COR-L47 (cell line): ENCODE measurements at regions not wholly inside any gene's neighbourhood (a gene's known extent, or its start where the extent isn't known, plus 50 kb on each side); places are given as distances from the start of the nearest gene placed in this dataset.

ENCODE experiments used
- DNase-seq: peaks from one replicate; lab custom pipeline; 2025; lab: John Stamatoyannopoulos, UW

GRCh38 chr11:80846442-80846841 is 1405.6 kb upstream of the TENM4 start:
- DNase-seq: no peak

- DNase-seq: no peak
Observed at GRCh38 chr11:80844110-80844819, 1403.4 kb upstream of the TENM4 start.

- no peak for DNase-seq
Observed at GRCh38 chr11:80843266-80843974, 1402.6 kb upstream of the TENM4 start.

GRCh38 chr11:80842246-80842645 is 1401.4 kb upstream of the TENM4 start:
- no peak for DNase-seq

GRCh38 chr11:80841675-80842074 is 1400.8 kb upstream of the TENM4 start:
- DNase-seq: no peak

- DNase-seq: no peak
Observed at GRCh38 chr11:80838153-80838552, 1397.3 kb upstream of the TENM4 start.

- no peak for DNase-seq
Observed at GRCh38 chr11:80837051-80837450, 1396.2 kb upstream of the TENM4 start.

GRCh38 chr11:80831374-80831773 is 1390.5 kb upstream of the TENM4 start:
- no peak for DNase-seq

GRCh38 chr11:80827781-80828180 is 1387.0 kb upstream of the TENM4 start:
- DNase-seq: no peak

GRCh38 chr11:80826808-80827207 is 1386.0 kb upstream of the TENM4 start:
- no peak for DNase-seq

GRCh38 chr11:80822308-80822707 is 1381.5 kb upstream of the TENM4 start:
- DNase-seq: no peak

GRCh38 chr11:80819271-80819670 is 1378.4 kb upstream of the TENM4 start:
- no peak for DNase-seq

- DNase-seq: no peak
Observed at GRCh38 chr11:80816966-80817365, 1376.1 kb upstream of the TENM4 start.

GRCh38 chr11:80816454-80816847 is 1375.6 kb upstream of the TENM4 start:
- no peak for DNase-seq

- no peak for DNase-seq
Observed at GRCh38 chr11:80815752-80816453, 1375.1 kb upstream of the TENM4 start.

- no peak for DNase-seq
Observed at GRCh38 chr11:80814813-80815212, 1374.0 kb upstream of the TENM4 start.

GRCh38 chr11:80810695-80811094 is 1369.9 kb upstream of the TENM4 start:
- no peak for DNase-seq

- DNase-seq: no peak
Observed at GRCh38 chr11:80798174-80798573, 1357.3 kb upstream of the TENM4 start.

GRCh38 chr11:80783561-80783960 is 1342.7 kb upstream of the TENM4 start:
- DNase-seq: no peak

- DNase-seq: no peak
Observed at GRCh38 chr11:80782135-80782885, 1341.5 kb upstream of the TENM4 start.

- no peak for DNase-seq
Observed at GRCh38 chr11:80779905-80780605, 1339.2 kb upstream of the TENM4 start.

GRCh38 chr11:80778941-80779340 is 1338.1 kb upstream of the TENM4 start:
- DNase-seq: no peak
